HG02678 (cell line): ENCODE measurements at regions not wholly inside any gene's neighbourhood (a gene's known extent, or its start where the extent isn't known, plus 50 kb on each side); places are given as distances from the start of the nearest gene placed in this dataset.

Experiments used
- ATAC-seq: cut with Tn5 transposase; IDR thresholded peaks from one replicate; pipeline ENCODE4 v1.9.1; 2021; ENCODE audit warnings: mild to moderate bottlenecking, moderate library complexity; ENCODE audit not compliant: unreplicated experiment

DNA sequence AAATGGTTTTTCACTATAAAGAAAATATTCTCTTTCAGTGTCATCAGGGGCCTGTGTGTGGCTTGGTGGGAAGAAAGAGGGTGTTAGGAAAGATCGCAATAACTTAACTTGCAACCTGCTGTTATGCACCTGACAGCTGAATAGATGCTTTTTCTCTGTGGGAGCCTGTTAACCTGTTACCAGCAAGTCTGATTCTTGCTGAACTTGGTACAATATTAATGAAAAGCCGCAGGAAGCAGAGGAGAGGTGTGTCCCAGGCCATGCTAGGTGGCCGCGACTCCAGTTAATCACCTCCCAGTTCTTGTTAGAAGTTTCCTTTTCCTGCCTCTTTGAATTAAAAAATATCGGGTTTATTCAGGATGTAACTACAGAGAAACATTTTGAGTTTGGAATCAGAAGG lies 494.8 kb upstream of the AGA start:
- ATAC-seq, result no peak

DNA sequence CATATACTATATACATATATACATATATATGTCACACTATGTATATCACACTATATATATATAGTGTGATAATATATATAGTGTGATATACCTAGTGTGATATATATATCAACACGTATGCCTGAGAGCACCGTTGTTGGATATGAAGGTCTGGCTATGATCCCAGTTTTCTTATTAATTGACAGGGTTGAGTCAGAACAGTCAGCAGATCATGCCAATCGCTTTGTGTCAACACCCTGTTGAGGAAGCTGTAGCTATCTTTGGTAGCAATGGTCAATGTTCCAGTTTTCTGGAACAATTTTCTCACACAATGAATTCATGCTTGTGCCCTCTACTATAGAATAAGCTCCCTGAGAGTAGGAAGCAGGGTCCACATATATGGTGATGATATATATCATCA lies 496.0 kb upstream of the AGA start:
- no peak for ATAC-seq

DNA sequence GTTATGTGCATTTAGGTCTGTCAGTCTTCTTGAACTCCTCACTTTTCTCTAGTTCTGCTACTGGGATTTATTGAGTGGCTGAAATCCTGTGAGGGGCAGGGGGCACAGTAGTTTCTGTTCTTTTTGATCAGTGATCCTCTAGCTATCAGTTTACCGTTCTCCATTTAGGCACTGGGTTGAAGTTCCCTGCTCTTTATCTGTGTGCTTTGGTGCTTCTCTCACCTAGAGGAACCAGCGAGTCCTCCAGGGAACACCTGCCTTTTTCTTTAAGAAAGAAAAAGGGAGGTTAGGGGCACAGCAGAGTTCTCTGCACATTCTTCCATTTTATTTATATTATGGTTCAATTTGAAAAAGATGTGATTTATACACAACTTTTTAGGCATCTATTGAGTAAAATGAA lies 503.0 kb upstream of the AGA start:
- ATAC-seq, result no peak

DNA sequence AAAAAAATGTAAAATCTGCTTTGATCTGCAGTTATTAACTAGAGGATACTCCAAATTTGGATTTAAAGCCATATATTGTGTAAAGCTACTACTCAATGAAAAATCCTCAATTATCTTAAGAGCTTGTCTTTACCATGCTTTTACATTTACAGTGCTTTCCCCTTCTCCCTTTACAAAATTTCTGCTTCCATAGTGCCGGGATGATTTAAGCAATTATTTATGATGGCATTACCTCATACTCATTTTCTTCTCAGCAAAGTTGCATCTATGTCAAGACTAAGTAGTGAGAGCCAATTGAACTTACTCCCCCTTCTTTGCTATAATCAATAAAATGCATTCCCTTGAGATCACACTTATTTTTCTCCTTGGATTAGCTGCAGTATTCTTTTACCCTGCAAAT lies 505.4 kb upstream of the AGA start:
- ATAC-seq, result no peak

GRCh38 chr4:177948853-177949252 lies 506.6 kb upstream of the AGA start:
- no peak for ATAC-seq

DNA sequence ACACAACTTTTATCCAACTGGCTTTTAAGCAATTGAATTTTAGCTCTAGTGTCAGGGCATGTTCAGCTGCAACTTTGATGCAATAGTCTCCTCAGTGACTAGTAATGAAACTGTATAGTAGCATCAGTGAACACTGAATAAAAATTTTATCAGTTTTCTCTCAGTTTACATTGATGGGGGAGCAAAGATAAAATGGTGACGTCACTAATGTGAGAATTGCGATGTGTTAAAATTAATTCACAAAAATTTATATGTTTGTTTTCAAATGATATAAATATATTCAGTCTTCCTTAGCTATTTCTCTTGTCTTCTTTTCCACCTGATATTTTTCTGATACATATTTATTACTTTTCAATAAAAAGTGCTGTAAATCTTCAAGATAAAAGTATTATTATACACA lies 508.8 kb upstream of the AGA start:
- no peak for ATAC-seq

DNA sequence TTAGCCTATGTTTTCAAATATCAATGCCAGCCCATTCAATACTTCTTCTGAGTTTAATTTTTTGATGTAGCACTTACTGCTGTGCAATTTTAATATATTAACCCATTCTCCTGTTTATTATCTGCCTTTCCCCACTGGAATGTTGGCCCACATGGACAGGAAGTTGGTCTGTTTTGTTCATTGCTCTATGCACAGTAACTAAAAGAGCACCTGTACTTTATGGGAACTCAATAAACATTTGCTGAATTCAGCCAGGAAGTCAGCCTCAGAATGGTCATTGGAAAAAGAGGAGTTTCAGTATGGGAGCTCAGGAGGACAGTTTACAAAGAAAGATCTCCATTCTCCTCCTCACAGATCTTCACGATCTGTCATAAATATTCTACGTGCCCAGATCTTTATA lies 510.5 kb upstream of the AGA start:
- ATAC-seq, result no peak

DNA sequence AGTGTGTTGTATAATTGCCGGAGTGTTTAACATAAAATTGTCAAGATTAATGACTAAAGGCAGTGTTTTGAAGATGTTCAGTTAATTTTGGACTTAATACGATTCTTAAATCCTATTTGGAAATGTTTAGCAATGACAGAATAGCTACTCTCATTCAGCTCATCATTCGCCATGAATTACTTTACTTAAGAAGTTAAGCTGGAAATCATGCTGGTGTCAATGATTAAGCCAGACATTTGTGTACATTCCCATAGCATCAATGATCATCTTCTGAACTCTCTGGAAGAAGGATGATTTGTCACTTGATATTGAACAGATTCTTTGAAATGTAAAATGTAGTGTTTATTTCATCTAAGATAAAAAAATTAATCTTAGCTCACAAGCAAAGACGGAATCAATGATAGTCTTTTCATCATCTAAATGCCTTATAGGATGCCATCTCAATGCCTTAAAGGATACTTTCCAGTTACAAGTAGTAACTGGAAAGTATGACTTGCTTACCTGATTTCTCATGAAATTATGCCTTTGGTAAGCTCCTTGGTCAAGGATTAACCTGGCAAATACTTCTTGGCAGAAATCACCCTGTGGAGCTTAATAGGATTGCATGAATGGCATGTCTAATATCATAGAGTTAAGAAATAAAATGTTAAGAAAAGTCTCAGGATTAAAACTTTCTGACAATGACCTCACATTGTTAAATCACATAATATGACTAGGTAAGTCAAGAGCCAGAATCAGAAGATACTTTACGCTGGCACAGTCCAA lies 515.5 kb upstream of the AGA start:
- no peak for ATAC-seq

GRCh38 chr4:177960566-177960965 lies 518.3 kb upstream of the AGA start:
- no peak for ATAC-seq

GRCh38 chr4:177961761-177962380 lies 519.6 kb upstream of the AGA start:
- ATAC-seq, result no peak

- ATAC-seq, result no peak
Observed at GRCh38 chr4:177964061-177964460, 521.8 kb upstream of the AGA start.

DNA sequence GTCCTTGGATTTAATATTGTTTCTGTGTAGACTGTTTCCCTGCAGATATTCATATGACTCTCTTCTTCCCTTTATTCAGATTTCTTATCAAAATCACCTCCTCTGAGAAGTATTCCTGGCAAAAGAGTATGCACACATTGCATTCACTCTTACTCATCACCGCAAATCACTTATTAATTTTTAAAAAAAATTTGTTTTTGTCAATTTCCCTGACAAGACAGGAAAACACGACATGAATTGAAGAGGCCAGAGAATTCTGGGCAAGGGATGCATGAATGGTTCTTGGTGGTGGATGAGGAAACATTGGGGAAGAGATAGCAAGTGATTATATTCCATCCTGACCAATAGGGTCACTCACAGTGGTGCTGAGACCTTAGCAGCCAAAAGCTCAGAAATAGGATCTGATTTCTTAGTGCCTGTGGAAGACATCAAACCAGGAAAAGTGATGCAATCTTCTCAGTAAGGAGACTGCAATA lies 522.5 kb upstream of the AGA start:
- no peak for ATAC-seq

DNA sequence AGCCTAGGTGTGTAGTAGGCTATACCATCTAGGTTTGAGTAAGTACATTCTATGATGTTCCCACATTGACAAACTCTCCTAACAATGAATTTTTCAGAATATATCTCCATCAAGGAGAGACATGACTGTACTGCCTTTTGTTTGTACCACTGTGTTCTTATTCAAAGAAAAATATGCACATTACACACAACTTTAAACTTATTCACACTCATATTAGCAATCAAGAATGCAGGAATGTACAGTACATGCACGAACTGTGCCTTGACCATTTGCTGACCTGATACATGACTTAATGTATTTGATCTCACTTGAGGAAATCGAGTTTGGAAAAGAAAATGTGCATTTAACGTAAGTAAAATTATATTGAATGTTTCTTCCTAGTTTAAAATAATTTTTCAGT lies 525.1 kb upstream of the AGA start:
- ATAC-seq, result no peak

- ATAC-seq, result no peak
Observed at GRCh38 chr4:177968817-177969442, 526.7 kb upstream of the AGA start.

DNA sequence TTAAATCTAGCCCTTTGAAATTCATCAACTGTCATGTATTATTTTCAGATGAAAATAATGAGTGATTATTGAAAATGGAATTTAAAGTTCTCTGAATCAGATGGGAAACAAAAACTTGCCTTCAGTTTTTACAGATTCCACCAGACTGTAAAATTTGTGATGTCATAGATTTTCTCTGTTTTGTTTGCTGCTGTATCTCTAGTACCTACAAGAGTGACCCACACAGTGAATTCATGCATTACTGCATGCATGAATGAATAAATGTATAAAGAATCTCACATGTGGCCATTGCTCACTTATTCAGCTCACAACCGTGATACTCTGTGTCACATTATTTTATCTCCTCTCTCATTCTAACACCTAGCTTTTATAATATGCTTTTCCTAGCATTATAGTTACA lies 532.2 kb upstream of the AGA start:
- no peak for ATAC-seq

DNA sequence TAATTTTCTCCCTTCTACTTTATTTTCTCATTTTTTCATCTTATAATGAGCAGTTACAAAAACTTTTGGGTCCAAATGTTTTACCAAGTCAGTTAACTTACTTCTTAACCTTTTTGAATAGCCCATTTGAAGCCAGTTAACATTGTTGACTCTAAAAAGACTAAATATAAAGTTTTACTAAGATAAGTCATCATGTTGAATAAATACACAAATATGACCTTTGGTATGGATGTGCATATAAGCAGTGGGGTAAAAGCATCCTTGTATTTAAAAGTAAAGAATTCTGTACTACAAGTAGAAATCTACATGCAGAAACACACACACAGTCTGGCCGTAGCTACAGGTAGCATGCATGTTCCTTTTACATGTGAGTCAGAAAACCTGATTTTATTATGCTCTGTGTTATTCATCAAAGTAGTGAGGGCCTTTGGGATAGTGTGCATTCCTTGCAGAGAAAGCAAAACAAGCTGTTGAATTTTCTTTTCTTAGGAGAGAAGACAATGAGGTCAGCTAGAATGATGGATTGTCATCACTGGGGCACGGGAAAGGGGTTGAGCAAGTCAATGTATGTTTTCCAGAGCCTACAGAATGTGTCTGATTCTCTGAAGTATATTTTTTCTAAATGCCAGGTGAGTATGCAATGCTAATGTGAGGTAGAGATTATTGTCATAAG lies 533.2 kb upstream of the AGA start:
- no peak for ATAC-seq

- ATAC-seq, result no peak
Observed at GRCh38 chr4:177986236-177986635, 544.0 kb upstream of the AGA start.

- no peak for ATAC-seq
Observed at GRCh38 chr4:177987896-177988295, 545.7 kb upstream of the AGA start.

- no peak for ATAC-seq
Observed at GRCh38 chr4:177989503-177990201, 547.4 kb upstream of the AGA start.

- ATAC-seq, result no peak
Observed at GRCh38 chr4:178003098-178003657, 560.9 kb upstream of the AGA start.

DNA sequence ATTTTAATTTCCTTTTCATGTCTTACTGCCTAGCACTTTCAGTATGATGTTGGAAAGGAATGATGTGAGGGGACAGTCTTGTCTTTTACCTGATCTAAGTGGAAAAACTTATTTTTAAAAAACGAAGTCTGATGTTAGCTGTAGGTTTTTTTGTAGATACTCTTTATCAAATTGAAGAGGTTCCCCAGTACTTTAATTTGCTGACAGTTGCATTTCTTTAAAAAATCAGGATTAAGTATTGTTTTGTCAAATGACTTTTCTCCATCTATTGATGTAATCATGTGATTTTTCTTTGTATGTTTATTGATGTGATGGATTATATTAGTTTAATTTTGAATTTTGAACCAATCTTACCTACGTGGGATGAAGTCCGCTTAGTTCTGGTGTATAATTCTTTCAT lies 568.4 kb upstream of the AGA start:
- ATAC-seq, result no peak
